ENCODE measurements at regions not wholly inside any gene's neighbourhood (a gene's known extent, or its start where the extent isn't known, plus 50 kb on each side); places are given as distances from the start of the nearest gene placed in this dataset.
"Not testable (repeated sequence)": the region's sequence is repeated elsewhere in the genome, so short reads cannot be mapped to it uniquely, and the experiment has no call there.

- FAIRE-seq: not testable (repeated sequence)
Observed at GRCh38 chr7:29723127-29723526, 83.2 kb upstream of the WIPF3 start.

DNA sequence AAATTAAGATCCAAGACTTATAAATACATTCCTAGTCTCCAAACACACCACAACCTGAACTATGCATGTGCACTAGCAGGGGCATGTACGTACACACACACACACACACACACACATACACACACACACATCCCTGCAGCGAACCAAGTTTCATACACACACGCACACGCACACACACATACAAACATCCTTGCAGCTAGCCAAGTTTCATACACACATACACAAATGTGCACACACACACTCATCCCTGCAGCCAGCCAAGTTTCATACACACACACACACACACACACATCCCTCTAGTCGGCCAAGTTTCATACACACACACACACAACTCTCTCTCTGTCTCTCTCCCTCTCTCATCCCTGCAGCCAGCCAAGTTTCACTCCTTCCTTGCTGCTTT lies 82.7 kb upstream of the WIPF3 start:
- FAIRE-seq: no peak

DNA sequence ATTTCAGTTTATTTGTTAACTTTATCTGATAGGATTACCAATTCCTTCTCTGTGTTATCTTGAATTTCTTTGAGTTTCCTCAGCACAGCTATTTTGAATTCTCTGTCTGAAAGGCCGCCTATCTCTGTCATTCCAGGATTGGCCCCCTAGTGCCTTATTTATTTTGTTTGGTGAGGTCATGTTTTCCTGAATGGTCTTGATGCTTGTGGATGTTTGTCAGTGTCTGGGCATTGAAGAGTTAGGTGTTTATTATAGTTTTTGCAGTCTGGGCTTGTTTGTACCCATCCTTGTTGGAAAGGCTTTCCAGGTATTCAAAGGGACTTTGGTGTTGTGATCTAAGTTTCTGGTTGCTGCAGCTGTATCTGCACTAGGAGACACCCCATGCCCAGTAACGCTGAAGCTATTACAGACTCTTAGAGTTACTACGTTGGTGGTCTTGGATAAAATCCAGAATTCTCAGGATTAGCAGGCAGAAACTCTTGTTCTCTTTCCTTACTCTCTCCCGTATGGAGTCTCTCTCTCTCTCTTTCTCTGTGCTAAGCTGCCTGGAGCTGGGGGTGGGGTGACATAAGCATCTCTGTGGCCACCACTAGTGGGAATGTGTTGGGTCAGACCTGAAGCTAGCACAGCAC lies 76.7 kb upstream of the WIPF3 start:
- not testable (repeated sequence) for FAIRE-seq

GRCh38 chr7:29734246-29734731 lies 72.0 kb upstream of the WIPF3 start:
- no peak for FAIRE-seq

- FAIRE-seq: not testable (repeated sequence)
Observed at GRCh38 chr7:29747645-29748245, 58.6 kb upstream of the WIPF3 start.

DNA sequence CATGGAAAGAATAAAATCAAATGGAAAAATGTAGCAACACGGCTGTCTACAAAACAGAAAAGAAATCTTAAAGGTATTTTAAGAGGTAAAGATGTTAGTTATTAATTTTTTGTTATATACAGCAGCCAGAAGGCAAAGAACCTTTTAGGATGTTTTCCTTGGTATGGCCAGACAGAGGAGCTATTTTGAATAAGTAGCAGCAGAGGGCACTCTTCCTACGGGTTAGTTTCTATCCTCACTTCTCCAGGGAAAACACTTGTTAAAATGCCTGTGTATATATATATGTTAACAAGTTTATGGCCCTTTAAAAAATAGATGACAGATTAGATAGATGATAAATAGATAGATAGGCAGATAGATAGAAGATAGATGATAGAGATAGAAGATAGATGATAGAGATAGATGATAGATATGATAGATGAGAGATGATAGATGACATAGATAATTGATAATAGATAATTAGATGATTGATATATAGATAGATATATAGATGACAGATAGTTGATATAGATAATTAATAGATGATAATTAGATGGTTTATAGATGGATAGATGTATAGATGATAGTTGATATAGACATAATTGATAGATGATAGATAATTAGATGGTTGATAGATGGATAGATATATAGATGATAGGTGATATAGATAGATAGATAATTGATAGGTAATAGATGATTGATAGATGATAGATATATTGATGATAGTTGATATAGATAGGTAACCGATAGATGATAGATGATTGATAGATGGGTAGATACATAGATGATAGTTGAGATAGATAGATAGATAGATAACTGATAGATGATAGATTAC lies 57.8 kb upstream of the WIPF3 start:
- FAIRE-seq: peak; percentile 90

DNA sequence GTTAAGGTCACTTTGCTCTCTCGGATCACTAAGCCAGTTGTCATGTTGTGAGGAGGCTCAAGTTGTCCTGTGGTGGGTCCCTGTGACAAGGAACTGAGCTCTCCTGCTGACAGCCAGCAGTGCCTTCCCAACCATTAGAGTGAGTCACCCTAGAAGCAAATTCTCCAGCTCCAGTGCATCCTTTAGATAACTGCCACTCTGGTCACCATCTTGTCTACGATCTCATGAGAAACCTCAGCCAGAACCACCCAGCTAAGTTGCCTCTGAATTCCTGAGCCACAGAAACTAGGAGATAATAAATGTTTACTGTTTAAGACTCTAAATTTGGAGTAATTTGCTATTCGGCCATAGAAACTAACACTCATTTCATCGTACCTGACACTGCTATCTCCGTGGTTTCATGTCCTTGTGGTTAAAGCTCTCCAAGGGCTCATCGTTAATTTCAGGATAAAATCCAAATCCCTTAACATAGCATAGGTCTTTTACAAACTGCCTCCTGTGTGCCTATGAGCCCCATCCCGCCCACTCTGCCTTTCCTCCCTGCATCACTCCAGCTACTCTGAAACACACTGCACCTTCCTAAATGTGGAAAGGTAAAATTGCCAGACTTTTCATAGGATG lies 56.5 kb upstream of the WIPF3 start:
- no peak for FAIRE-seq

GRCh38 chr7:29750373-29750940 lies 55.9 kb upstream of the WIPF3 start:
- FAIRE-seq: not testable (repeated sequence)

- not testable (repeated sequence) for FAIRE-seq
Observed at GRCh38 chr7:29751012-29751411, 55.3 kb upstream of the WIPF3 start.

- no peak for FAIRE-seq
Observed at GRCh38 chr7:29754874-29755490, 51.3 kb upstream of the WIPF3 start.

All from TTC549 (cell line).